GM23338 (cell line): ENCODE measurements at regions not wholly inside any gene's neighbourhood (a gene's known extent, or its start where the extent isn't known, plus 50 kb on each side); places are given as distances from the start of the nearest gene placed in this dataset.

Source experiments
- ATAC-seq: fragments of 200-7000 bp; cut with Tn5 transposase; 3 replicates; pipeline ENCODE4 v1.9.1; 2020
- DNase-seq: peaks from one replicate; pipeline ENCODE4 v3.0.0-alpha.2; 2015; ENCODE audit warnings: low spot score
- H2AFZ ChIP-seq: fragments of 200-600 bp; sonication (generic); 2 replicates; pipeline ENCODE4 v1.8.0; 2016; ENCODE audit warnings: antibody characterized with exemption, mild to moderate bottlenecking, moderate library complexity
- H3F3A ChIP-seq: fragments of 200-600 bp; sonication (generic); replicated peaks from 2 replicates; pipeline ENCODE4 v1.8.0; 2017; ENCODE audit warnings: antibody characterized with exemption, mixed run types, low read depth
- H3K27ac ChIP-seq: fragments of 200-600 bp; sonication (generic); 2 replicates; pipeline ENCODE4 v1.6.1; 2016; ENCODE audit warnings: low read depth
- H3K27me3 ChIP-seq: fragments of 200-600 bp; sonication (generic); 2 replicates; pipeline ENCODE4 v1.8.0; 2016; ENCODE audit warnings: mild to moderate bottlenecking, mixed run types, moderate library complexity; ENCODE audit not compliant: insufficient read depth
- H3K36me3 ChIP-seq: fragments of 200-600 bp; sonication (generic); 2 replicates; pipeline ENCODE4 v1.8.0; 2016; ENCODE audit warnings: mild to moderate bottlenecking; ENCODE audit not compliant: insufficient read depth
- H3K4me1 ChIP-seq: fragments of 200-600 bp; sonication (generic); 2 replicates; pipeline ENCODE4 v1.8.0; 2016; ENCODE audit warnings: mild to moderate bottlenecking, moderate library complexity; ENCODE audit not compliant: insufficient read depth
- H3K4me2 ChIP-seq: fragments of 200-600 bp; sonication (generic); 2 replicates; pipeline ENCODE4 v1.7.1; 2017; ENCODE audit warnings: mixed run types
- H3K4me3 ChIP-seq: fragments of 200-600 bp; sonication (generic); 2 replicates; pipeline ENCODE4 v1.6.1; 2016; ENCODE audit warnings: mixed run types
- H3K79me2 ChIP-seq: fragments of 200-600 bp; sonication (generic); replicated peaks from 2 replicates; pipeline ENCODE4 v1.8.0; 2017; ENCODE audit warnings: mild to moderate bottlenecking; ENCODE audit not compliant: insufficient read depth
- H3K9me2 ChIP-seq: fragments of 200-600 bp; sonication (generic); 2 replicates; pipeline ENCODE4 v1.8.0; 2017; ENCODE audit not compliant: insufficient read depth
- H4K20me1 ChIP-seq: fragments of 200-600 bp; sonication (generic); replicated peaks from 2 replicates; pipeline ENCODE4 v1.8.0; 2017; ENCODE audit warnings: mild to moderate bottlenecking; ENCODE audit not compliant: insufficient read depth
- H3K27ac Mint-ChIP-seq: 2 replicates; pipeline ENCODE4 v1.8.0; 2020; ENCODE audit warnings: inconsistent platforms, mild to moderate bottlenecking, moderate library complexity, mixed read lengths
- H3K27me3 Mint-ChIP-seq: 3 replicates; pipeline ENCODE4 v1.8.0; 2022; ENCODE audit warnings: low read depth, mild to moderate bottlenecking, moderate library complexity, mixed read lengths, inconsistent platforms; ENCODE audit not compliant: insufficient read depth, poor library complexity
- H3K36me3 Mint-ChIP-seq: 3 replicates; pipeline ENCODE4 v1.8.0; 2021; ENCODE audit warnings: low read depth, mild to moderate bottlenecking, inconsistent platforms, moderate library complexity, mixed read lengths
- H3K4me1 Mint-ChIP-seq: 3 replicates; pipeline ENCODE4 v1.8.0; 2020; ENCODE audit warnings: mild to moderate bottlenecking, inconsistent platforms, mixed read lengths
- H3K4me3 Mint-ChIP-seq: 3 replicates; pipeline ENCODE4 v1.8.0; 2021; ENCODE audit warnings: moderate library complexity, mild to moderate bottlenecking, inconsistent platforms, mixed read lengths
- H3K9me3 Mint-ChIP-seq: 3 replicates; pipeline ENCODE4 v1.8.0; 2020; ENCODE audit warnings: moderate library complexity, mild to moderate bottlenecking, inconsistent platforms, mixed read lengths
- EZH2 ChIP-seq: fragments of 200-600 bp; sonication (generic); IDR thresholded peaks from one replicate; pipeline ENCODE4 v1.8.0; 2017; ENCODE audit warnings: antibody characterized with exemption, mild to moderate bottlenecking, low read depth; ENCODE audit not compliant: unreplicated experiment
- EZH2phosphoT487 ChIP-seq: fragments of 200-600 bp; sonication (generic); IDR thresholded peaks from one replicate; pipeline ENCODE4 v1.8.1; 2018; ENCODE audit warnings: antibody characterized with exemption; ENCODE audit not compliant: unreplicated experiment
- JUNB ChIP-seq: IDR thresholded peaks from one replicate; pipeline ENCODE4 v1.6.1; 2016; ENCODE audit warnings: antibody characterized with exemption; ENCODE audit not compliant: unreplicated experiment
- NANOG ChIP-seq: IDR thresholded peaks from 2 replicates; pipeline ENCODE4 v1.6.1; 2016; ENCODE audit warnings: antibody characterized with exemption, borderline replicate concordance
- POLR2AphosphoS5 ChIP-seq: IDR thresholded peaks from 2 replicates; pipeline ENCODE4 v1.6.1; 2016; ENCODE audit warnings: antibody characterized with exemption, low read depth
- STAT1 ChIP-seq: IDR thresholded peaks from one replicate; pipeline ENCODE4 v1.6.1; 2016; ENCODE audit warnings: antibody characterized with exemption; ENCODE audit not compliant: unreplicated experiment
- TF ChIP-seq, protein P1 (sequence below): IDR thresholded peaks from one replicate; pipeline ENCODE4 v1.6.1; 2018; ENCODE audit warnings: antibody characterized with exemption; ENCODE audit not compliant: unreplicated experiment
- TF ChIP-seq, protein P2 (sequence below), 2 experiments: fragments of 200-600 bp in 1 of 2; sonication (generic) in 1 of 2; conservative IDR thresholded peaks; 2 replicates each; pipeline versions ENCODE4 v1.5.1 to v1.6.1; 2016 to 2017; ENCODE audit warnings: antibody characterized with exemption in 2 of 2, low read depth in 2 of 2, mild to moderate bottlenecking in 2 of 2, moderate library complexity in 1 of 2
- TF ChIP-seq, protein P3 (sequence below): IDR thresholded peaks from 2 replicates; pipeline ENCODE4 v1.6.1; 2016; ENCODE audit warnings: antibody characterized with exemption

DNA sequence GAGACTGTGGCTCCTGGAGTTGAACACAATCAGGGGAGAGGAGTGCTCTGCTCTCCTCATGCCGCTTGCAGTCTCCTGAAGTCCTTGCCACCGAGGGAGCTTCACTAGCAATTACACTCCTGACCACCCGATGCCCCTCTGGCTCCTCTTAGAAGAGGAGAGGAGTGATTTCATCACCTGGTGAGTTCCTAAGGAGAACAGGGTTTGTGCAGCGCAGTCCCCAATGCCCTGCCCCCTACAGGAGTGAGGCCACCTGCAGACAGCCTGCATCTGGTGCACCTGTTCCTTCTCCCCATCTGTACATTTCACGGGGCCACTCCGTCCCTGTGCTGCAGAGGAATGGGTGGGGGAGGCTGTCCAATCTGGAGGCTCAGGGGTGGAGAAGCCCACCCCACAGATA, 267.2 kb downstream of the HRH4 start (continued):
- TF ChIP-seq, protein P1, sequence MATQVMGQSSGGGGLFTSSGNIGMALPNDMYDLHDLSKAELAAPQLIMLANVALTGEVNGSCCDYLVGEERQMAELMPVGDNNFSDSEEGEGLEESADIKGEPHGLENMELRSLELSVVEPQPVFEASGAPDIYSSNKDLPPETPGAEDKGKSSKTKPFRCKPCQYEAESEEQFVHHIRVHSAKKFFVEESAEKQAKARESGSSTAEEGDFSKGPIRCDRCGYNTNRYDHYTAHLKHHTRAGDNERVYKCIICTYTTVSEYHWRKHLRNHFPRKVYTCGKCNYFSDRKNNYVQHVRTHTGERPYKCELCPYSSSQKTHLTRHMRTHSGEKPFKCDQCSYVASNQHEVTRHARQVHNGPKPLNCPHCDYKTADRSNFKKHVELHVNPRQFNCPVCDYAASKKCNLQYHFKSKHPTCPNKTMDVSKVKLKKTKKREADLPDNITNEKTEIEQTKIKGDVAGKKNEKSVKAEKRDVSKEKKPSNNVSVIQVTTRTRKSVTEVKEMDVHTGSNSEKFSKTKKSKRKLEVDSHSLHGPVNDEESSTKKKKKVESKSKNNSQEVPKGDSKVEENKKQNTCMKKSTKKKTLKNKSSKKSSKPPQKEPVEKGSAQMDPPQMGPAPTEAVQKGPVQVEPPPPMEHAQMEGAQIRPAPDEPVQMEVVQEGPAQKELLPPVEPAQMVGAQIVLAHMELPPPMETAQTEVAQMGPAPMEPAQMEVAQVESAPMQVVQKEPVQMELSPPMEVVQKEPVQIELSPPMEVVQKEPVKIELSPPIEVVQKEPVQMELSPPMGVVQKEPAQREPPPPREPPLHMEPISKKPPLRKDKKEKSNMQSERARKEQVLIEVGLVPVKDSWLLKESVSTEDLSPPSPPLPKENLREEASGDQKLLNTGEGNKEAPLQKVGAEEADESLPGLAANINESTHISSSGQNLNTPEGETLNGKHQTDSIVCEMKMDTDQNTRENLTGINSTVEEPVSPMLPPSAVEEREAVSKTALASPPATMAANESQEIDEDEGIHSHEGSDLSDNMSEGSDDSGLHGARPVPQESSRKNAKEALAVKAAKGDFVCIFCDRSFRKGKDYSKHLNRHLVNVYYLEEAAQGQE, result no peak
- TF ChIP-seq STAT1, result no peak

DNA sequence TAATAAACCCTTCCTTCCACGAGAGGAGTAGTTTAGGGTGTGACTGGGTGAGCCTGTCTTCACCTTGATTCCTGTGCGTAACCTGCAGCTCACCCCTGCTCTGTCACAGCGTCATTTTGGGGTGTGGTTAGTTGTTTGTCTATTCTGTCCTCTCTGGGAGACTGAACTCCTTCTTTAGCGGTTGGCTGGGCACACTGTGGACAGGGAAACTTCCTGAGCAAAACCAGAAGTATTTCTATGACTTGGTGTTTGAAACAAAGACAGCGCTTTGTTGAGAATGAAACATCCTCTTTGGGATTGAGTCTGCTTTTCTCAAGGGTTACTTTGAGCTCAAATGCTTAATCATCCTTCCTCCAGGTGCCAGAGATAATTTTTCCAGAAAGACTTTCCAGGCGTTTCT, 270.7 kb downstream of the HRH4 start:
- Histone ChIP-seq H4K20me1 (no peaks in the 10 kb centered on the region), H3K36me3 (no peaks in the 10 kb centered on the region), H3K9me2 (no peaks in the 10 kb centered on the region), H3K27me3 (no peaks in the 10 kb centered on the region), H3K4me2 (no peak overlapping the region), H3K79me2 (no peaks in the 10 kb centered on the region), H3K27ac (no peak overlapping the region), H3K4me3 (no peak overlapping the region), H3F3A (peaks cover 6% of the 10 kb centered on the region; the same call in 1 of the 2 replicates), H3K4me1 (no peaks in the 10 kb centered on the region), H2AFZ (peak overlapping the region; percentile 59; the same call in 1 of the 2 replicates)
- DNase-seq, result no peak
- Mint-ChIP-seq H3K36me3 (no peaks in the 10 kb centered on the region), H3K27me3 (no peaks in the 10 kb centered on the region), H3K4me1 (peaks cover 12% of the 10 kb centered on the region), H3K4me3 (no peak overlapping the region), H3K9me3 (no peaks in the 10 kb centered on the region), H3K27ac (no peak overlapping the region; the same call in 1 of the 2 replicates)
- no peak for TF ChIP-seq POLR2AphosphoS5
- TF ChIP-seq, protein P1, result no peak
- no peak for TF ChIP-seq JUNB
- TF ChIP-seq, protein P2, sequence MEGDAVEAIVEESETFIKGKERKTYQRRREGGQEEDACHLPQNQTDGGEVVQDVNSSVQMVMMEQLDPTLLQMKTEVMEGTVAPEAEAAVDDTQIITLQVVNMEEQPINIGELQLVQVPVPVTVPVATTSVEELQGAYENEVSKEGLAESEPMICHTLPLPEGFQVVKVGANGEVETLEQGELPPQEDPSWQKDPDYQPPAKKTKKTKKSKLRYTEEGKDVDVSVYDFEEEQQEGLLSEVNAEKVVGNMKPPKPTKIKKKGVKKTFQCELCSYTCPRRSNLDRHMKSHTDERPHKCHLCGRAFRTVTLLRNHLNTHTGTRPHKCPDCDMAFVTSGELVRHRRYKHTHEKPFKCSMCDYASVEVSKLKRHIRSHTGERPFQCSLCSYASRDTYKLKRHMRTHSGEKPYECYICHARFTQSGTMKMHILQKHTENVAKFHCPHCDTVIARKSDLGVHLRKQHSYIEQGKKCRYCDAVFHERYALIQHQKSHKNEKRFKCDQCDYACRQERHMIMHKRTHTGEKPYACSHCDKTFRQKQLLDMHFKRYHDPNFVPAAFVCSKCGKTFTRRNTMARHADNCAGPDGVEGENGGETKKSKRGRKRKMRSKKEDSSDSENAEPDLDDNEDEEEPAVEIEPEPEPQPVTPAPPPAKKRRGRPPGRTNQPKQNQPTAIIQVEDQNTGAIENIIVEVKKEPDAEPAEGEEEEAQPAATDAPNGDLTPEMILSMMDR (conservative IDR thresholded peaks at IDR 0.05; ENCODE audit: low read depth in 2 of 2), result no peak
- TF ChIP-seq EZH2, result no peak
- TF ChIP-seq, protein P3, sequence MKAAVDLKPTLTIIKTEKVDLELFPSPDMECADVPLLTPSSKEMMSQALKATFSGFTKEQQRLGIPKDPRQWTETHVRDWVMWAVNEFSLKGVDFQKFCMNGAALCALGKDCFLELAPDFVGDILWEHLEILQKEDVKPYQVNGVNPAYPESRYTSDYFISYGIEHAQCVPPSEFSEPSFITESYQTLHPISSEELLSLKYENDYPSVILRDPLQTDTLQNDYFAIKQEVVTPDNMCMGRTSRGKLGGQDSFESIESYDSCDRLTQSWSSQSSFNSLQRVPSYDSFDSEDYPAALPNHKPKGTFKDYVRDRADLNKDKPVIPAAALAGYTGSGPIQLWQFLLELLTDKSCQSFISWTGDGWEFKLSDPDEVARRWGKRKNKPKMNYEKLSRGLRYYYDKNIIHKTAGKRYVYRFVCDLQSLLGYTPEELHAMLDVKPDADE, result no peak
- TF ChIP-seq NANOG, result no peak
- no peak for TF ChIP-seq EZH2phosphoT487
- no peak for ATAC-seq
